ENCODE measurements at regions not wholly inside any gene's neighbourhood (a gene's known extent, or its start where the extent isn't known, plus 50 kb on each side); places are given as distances from the start of the nearest gene placed in this dataset.

- no peak for FAIRE-seq
Measured at GRCh38 chr13:82664183-82664582, 1218.1 kb downstream of the SLITRK1 start.

GRCh38 chr13:82661126-82661525 lies 1221.1 kb downstream of the SLITRK1 start:
- FAIRE-seq = no peak

DNA sequence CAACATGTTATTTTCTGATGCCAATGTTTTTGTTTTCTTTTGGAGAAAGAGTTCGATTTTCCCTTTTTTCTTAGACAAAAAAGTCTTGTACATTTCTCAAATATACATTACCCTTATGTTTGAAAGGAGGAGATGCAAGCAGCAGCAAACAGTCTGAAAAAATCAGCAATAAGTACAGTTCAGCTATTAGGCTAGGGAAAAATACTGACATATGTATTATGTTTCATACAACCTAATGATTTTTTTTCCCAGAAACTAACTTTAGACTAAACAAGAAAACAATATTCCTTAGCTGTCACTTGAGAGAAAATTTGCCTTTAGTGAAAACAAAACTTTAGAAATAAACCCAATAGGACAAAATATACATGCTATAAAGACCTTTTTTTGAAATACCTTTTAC lies 1223.5 kb downstream of the SLITRK1 start:
- no peak for FAIRE-seq

- FAIRE-seq = no peak
Measured at GRCh38 chr13:82657471-82657870, 1224.8 kb downstream of the SLITRK1 start.

DNA sequence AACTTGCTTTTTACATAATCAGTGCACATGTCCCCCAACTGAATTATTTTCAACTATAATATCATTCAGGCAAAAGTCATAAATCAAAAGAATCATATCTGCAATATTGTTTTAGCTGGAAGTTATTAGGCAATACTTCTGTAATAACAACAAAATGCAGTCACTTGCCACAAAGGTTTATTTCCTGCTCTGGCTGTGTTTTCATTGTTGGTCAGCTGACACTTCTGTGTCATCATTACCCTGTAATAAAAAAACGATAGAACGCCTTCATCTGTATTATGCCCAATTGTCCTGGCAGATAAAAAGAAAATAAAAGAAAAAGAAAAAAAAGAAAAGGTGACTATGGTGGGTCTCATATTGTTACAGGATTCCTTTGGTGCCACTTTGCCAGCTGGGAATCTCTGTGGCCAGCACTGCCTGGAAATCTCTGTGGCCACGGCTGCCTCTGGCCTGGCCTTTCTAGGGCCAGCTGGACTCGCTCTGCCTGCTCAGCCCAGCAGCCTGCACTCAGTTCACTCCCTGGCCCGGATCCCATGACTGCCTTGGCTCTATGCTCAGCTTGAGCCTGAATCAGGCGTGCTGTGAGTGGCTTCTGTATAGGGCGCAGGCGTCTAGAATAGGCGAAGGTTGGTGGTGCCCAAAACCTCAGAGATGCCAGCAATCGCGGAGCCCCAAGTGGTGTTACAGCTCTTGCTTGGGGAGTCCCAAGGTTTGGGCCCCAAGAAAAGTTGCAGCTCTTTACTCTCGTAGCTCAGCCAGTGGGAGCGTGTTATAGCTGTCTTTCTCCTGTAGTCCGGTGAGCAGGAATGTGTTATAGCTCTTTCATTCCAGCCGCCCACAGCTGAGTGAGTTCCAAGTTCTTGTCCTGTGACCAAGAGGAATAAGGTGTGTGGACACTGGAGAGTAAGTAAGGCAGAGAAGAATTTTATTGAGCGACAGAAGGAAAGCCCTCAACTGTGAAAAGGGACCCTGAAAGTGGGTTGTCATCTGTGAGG lies 1227.1 kb downstream of the SLITRK1 start:
- FAIRE-seq = no peak

- FAIRE-seq = no peak
Measured at GRCh38 chr13:82654143-82654542, 1228.1 kb downstream of the SLITRK1 start.

- FAIRE-seq = no peak
Measured at GRCh38 chr13:82647540-82647939, 1234.7 kb downstream of the SLITRK1 start.

- no peak for FAIRE-seq
Measured at GRCh38 chr13:82636119-82636518, 1246.2 kb downstream of the SLITRK1 start.

GRCh38 chr13:82634946-82635345 lies 1247.3 kb downstream of the SLITRK1 start:
- FAIRE-seq = no peak

- FAIRE-seq = no peak
Measured at GRCh38 chr13:82627183-82627582, 1255.1 kb downstream of the SLITRK1 start.

DNA sequence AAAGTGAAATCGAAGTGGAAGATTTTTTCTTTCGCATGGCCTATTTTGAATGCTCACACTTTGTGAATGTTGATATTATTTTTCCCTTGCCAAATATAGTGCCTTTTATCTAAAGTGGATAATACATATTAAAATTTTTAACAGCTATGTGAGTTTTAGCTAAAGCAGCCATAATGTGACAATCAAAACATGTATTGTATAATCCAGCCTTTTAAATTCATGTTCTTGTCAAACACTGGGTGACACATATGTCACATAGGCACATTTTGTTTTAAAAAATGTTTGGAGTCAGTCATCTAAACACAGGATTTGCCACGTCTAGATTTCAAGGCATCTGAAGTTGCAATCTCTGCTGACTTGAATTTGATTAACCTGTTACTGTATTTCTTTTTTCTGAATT lies 1256.6 kb downstream of the SLITRK1 start:
- FAIRE-seq = no peak

- no peak for FAIRE-seq
Measured at GRCh38 chr13:82615043-82615442, 1267.2 kb downstream of the SLITRK1 start.

GRCh38 chr13:82614086-82614485 lies 1268.2 kb downstream of the SLITRK1 start:
- FAIRE-seq = no peak

DNA sequence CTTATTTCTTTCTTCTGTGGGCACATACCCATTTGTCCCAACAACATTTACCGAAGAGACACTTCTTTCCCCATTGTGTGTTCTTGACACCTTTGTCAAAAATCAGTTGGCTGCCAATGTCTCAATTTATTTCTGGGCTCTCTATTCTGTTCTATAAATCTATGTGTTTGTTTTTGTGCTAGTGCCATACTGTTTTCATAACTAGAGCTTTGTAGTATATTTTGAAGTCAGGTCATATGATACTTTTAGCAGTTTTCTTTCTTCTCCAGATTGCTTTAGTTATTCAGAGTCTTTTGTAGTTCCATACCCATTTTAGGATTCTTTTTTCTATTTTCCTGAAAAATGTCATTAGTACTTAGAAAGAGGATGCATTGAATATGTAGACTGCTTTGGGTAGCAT lies 1276.3 kb downstream of the SLITRK1 start:
- FAIRE-seq = no peak

GRCh38 chr13:82597747-82598146 lies 1284.5 kb downstream of the SLITRK1 start:
- FAIRE-seq = no peak

DNA sequence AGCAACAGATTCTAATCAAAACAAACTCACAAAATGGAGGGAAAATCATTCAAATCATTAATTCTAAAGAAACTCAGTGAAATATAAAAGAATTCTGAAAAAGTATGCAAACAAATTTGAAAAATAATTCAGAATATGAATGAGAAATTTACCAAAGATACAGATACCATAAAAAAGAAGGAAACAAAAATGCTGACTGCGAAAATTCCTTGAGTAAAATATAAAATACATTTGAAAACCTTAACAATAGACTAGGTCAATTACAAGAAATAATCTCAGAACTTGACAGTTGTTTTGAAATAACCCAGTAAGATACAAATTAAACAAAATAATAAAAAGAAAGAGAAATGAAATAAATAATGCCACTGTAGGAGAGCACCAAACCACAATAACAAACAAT lies 1289.0 kb downstream of the SLITRK1 start:
- FAIRE-seq = no peak

GRCh38 chr13:82571653-82572052 lies 1310.6 kb downstream of the SLITRK1 start:
- no peak for FAIRE-seq

DNA sequence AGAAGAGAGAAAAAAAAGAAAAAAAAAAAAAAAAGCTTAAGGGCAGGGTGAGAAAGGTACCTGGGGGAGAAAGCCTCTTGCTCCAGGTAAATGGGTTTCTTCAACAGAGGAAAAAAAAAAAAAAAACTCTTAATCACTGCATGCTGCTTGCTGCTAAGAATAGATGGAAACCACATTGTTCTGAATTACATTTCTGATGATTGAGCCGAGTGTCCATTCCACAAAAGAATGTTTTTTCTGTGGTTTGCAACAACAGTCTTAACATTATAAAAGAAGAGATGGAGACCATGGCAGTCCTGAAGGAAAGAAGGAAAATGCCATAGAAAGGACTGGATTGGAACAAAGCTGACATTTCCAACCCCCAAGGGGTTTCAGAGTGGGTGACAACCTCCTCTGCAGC lies 1312.7 kb downstream of the SLITRK1 start:
- no peak for FAIRE-seq

- no peak for FAIRE-seq
Measured at GRCh38 chr13:82566864-82567263, 1315.4 kb downstream of the SLITRK1 start.

DNA sequence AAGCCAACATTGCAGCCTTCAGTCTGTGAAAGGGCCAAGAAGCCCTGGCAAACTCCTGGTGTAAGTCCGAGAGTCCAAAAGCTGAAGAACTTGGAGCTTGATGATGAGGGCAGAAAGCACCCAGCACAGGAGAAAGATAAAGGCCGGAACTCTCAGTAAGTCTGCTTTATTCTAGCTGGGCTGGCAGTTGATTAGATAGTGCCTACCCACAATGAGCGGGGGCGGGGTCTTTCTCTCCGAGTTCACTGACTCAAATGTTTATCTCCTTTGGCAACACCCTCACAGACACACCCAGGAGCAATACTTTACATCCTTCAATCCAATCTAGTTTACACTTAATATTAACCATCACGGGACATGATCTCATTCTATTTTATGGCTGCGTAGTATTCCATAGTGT lies 1317.1 kb downstream of the SLITRK1 start:
- FAIRE-seq = no peak

DNA sequence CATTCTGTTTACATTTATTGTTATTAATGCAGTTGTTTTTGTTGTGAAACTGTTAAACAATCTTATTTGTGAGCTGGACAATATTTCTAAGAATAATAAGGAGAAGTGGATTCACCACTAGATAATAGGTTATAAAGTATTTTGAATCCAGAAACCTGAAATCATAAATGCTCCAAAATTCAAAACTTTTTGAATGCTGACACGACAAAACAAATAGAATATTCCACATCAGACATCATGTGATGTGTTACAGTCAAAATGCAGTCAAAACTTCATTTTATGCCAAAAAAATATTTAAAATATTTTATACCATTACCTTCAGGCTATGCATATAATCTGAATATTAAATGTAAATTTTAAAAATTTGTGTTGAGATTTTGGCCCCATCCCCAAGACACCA lies 1321.4 kb downstream of the SLITRK1 start:
- no peak for FAIRE-seq

GRCh38 chr13:82522872-82523271 lies 1359.4 kb downstream of the SLITRK1 start:
- FAIRE-seq = no peak

DNA sequence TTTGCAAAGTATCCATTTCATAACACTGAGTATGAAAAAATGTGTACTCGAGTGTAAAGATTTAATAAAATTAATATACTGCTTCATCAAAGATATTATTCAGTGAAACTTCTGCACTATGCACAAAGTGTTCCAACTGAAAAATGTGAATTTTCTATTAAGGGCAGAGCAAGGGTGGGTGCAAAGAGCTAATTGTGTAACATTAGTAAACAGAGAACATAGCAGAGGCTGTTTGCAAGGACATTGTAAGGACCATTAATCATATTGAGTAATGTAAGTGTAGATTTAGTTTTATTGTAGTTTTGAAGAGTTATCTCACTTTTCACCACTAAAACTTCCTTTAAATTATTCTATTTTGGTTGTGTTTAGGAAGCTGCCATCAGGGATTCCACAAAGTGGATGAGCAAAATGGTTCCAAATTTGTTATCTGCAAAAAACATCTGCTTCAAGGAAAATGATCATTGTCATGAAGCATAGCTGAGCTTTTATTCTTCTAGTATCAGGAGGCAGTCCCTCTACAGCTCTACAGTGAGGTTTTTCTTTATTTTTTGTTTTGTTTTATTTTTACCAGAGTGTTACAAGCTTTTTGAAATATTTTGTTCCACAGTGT lies 1375.4 kb downstream of the SLITRK1 start:
- no peak for FAIRE-seq

DNA sequence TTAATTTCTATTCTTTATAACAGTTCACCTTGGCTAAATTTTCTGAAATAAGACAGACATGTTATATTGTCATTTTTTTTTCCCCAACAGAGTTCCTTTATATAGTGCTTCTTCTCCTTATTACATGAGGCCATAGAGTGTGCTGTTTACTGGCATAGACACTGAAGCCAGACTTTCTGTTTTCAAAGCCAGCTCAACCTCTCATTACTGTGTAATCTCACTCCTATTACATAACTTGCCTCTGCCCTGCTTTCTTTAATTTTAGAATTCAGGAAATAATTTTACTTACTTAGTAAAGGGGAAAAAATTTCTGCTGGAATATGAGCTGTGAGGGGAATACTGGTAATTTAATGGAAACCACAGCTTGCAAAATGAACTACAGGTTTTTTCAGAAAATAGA lies 1380.4 kb downstream of the SLITRK1 start:
- FAIRE-seq = no peak
